Hepatocyte (in vitro differentiated cells): ENCODE measurements at regions not wholly inside any gene's neighbourhood (a gene's known extent, or its start where the extent isn't known, plus 50 kb on each side); places are given as distances from the start of the nearest gene placed in this dataset.

ENCODE experiments used
- DNase-seq: peaks from one replicate; pipeline ENCODE4 v3.0.0-alpha.2; 2016; ENCODE audit warnings: low spot score
- H2AFZ ChIP-seq: fragments of 200-600 bp; sonication (generic); 2 replicates; pipeline ENCODE4 v1.6.0; 2016; ENCODE audit warnings: antibody characterized with exemption, mild to moderate bottlenecking
- H3K27ac ChIP-seq: fragments of 200-600 bp; sonication (generic); 2 replicates; pipeline ENCODE4 v1.5.1; 2016; ENCODE audit warnings: mild to moderate bottlenecking
- H3K27me3 ChIP-seq: fragments of 200-600 bp; sonication (generic); 2 replicates; pipeline ENCODE4 v1.6.1; 2016
- H3K36me3 ChIP-seq: fragments of 200-600 bp; sonication (generic); replicated peaks from 2 replicates; pipeline ENCODE4 v1.5.1; 2016; ENCODE audit warnings: low read depth; ENCODE audit not compliant: insufficient read depth
- H3K4me1 ChIP-seq: fragments of 200-600 bp; sonication (generic); 2 replicates; pipeline ENCODE4 v1.5.1; 2016; ENCODE audit warnings: mild to moderate bottlenecking, moderate library complexity; ENCODE audit not compliant: insufficient read depth
- H3K4me2 ChIP-seq: fragments of 200-600 bp; sonication (generic); 2 replicates; pipeline ENCODE4 v1.6.0; 2016
- H3K4me3 ChIP-seq: fragments of 200-600 bp; sonication (generic); 2 replicates; pipeline ENCODE4 v1.5.1; 2016; ENCODE audit warnings: mild to moderate bottlenecking
- H3K79me2 ChIP-seq: fragments of 200-600 bp; sonication (generic); 2 replicates; pipeline ENCODE4 v1.6.0; 2017; ENCODE audit warnings: mild to moderate bottlenecking
- H3K9me2 ChIP-seq: fragments of 200-600 bp; sonication (generic); replicated peaks from 2 replicates; pipeline ENCODE4 v1.6.0; 2017; ENCODE audit warnings: mild to moderate bottlenecking; ENCODE audit not compliant: insufficient read depth
- H3K9me3 ChIP-seq: fragments of 200-600 bp; sonication (generic); 2 replicates; pipeline ENCODE4 v1.5.1; 2016; ENCODE audit warnings: low read depth, mild to moderate bottlenecking
- H4K20me1 ChIP-seq: fragments of 200-600 bp; sonication (generic); 2 replicates; pipeline ENCODE4 v1.6.0; 2016; ENCODE audit warnings: mild to moderate bottlenecking; ENCODE audit not compliant: insufficient read depth, poor library complexity, severe bottlenecking
- EZH2 ChIP-seq: fragments of 200-600 bp; sonication (generic); IDR thresholded peaks from 2 replicates; pipeline ENCODE4 v1.6.1; 2016; ENCODE audit warnings: antibody characterized with exemption, mild to moderate bottlenecking, borderline replicate concordance
- EZH2phosphoT487 ChIP-seq: fragments of 200-600 bp; sonication (generic); IDR thresholded peaks from one replicate; pipeline ENCODE4 v1.6.1; 2018; ENCODE audit warnings: antibody characterized with exemption, mild to moderate bottlenecking, low read depth, moderate library complexity; ENCODE audit not compliant: unreplicated experiment, severe bottlenecking
- WGBS: methylation state at CpG from one replicate; pipeline ENCODE4 v1.1.6; 2016; ENCODE audit warnings: low lambda C conversion rate; ENCODE audit errors: missing lambda C conversion rate; 5-methylcytosine and 5-hydroxymethylcytosine counted together
- TF ChIP-seq, protein P1 (sequence below): fragments of 200-600 bp; sonication (generic); IDR thresholded peaks from 2 replicates; pipeline ENCODE4 v1.5.1; 2016; ENCODE audit warnings: antibody characterized with exemption, mild to moderate bottlenecking; ENCODE audit not compliant: poor library complexity

DNA sequence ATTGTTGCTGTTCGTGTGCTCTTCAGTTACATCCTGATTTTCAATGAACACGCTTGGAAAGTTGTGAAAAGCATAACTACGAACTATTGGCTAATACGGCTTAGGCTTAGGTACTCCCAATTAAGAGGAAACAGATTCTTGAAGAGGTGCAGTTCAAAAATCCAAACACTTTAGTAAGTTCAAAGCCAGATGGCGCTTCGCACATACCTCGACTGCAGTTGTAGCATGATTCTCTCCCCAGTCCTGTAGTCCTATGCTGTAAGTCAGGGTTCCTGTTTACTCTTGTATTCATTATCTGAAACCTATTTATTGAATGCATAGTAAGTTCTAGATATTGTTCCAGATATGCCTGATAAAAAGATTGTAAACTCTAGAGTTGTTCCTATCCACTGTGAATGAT lies 165.2 kb downstream of the TRIB2 start:
- Histone ChIP-seq H3K4me1 (no peaks in the 10 kb centered on the region), H3K9me3 (no peaks in the 10 kb centered on the region), H4K20me1 (no peaks in the 10 kb centered on the region), H3K4me2 (no peak overlapping the region), H3K79me2 (no peaks in the 10 kb centered on the region), H3K9me2 (no peaks in the 10 kb centered on the region), H3K4me3 (no peak overlapping the region), H3K27me3 (no peaks in the 10 kb centered on the region), H3K36me3 (no peaks in the 10 kb centered on the region), H3K27ac (no peak overlapping the region), H2AFZ (no peak overlapping the region)
- TF ChIP-seq EZH2phosphoT487 (no peak), EZH2 (no peak)
- TF ChIP-seq, protein P1, sequence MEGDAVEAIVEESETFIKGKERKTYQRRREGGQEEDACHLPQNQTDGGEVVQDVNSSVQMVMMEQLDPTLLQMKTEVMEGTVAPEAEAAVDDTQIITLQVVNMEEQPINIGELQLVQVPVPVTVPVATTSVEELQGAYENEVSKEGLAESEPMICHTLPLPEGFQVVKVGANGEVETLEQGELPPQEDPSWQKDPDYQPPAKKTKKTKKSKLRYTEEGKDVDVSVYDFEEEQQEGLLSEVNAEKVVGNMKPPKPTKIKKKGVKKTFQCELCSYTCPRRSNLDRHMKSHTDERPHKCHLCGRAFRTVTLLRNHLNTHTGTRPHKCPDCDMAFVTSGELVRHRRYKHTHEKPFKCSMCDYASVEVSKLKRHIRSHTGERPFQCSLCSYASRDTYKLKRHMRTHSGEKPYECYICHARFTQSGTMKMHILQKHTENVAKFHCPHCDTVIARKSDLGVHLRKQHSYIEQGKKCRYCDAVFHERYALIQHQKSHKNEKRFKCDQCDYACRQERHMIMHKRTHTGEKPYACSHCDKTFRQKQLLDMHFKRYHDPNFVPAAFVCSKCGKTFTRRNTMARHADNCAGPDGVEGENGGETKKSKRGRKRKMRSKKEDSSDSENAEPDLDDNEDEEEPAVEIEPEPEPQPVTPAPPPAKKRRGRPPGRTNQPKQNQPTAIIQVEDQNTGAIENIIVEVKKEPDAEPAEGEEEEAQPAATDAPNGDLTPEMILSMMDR, result no peak
- 81% methylated on average over 7 of the region's 7 CpGs for WGBS
- DNase-seq, result no peak

DNA sequence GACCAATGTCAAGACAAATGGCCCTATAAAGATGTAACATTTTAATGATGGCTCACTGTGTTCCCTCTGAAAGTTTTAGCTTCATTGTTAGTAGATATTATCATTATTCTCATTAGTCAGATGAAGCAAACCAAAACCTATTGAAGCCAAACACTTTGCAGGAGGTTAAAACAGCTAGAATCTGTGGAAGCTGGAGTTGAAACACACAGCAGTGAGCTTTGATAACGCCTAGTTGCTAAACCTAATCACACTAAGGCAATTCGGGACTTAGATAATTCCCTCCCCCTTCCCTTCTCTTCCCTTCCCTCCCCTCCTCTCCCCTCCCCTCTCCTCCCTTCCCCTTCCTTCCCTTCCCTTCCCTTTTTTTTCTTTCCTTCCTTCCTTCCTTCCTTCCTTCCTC lies 165.7 kb downstream of the TRIB2 start:
- TF ChIP-seq, protein P1, result no peak
- no peak for TF ChIP-seq EZH2phosphoT487
- no peak for TF ChIP-seq EZH2
- H3K4me1 ChIP-seq, result no peaks in the 10 kb centered on the region
- no peaks in the 10 kb centered on the region for H3K36me3 ChIP-seq
- no peaks in the 10 kb centered on the region for H4K20me1 ChIP-seq
- H3K9me2 ChIP-seq, result no peaks in the 10 kb centered on the region
- H3K27me3 ChIP-seq, result no peaks in the 10 kb centered on the region
- no peak overlapping the region for H2AFZ ChIP-seq
- WGBS, result 29% methylated on average over 2 of the region's 2 CpGs
- H3K27ac ChIP-seq, result no peak overlapping the region
- DNase-seq, result no peak
- H3K79me2 ChIP-seq, result no peaks in the 10 kb centered on the region
- H3K4me2 ChIP-seq, result no peak overlapping the region
- no peaks in the 10 kb centered on the region for H3K9me3 ChIP-seq
- H3K4me3 ChIP-seq, result no peak overlapping the region

DNA sequence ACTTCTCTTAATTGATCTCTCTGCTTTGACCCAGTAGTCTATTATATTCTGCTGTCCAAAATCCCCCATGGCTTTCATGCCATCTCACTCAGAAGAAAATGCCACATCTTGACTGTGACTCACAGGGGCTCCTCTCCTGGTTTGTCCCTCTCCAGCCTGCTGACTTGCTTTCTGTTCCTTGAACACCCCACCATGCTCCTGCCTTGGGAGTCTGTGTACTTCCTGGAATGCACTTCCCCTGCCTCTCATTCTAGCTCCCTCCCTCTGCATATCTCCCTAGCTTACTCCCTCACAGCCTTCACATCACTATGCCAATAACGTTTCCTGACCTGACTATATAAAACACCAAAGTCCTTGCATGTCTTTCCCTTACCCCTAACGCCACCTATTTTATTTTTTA lies 167.2 kb downstream of the TRIB2 start:
- H3K27ac ChIP-seq, result no peak overlapping the region
- WGBS, result 79% methylated on average over 2 of the region's 2 CpGs

More for the DNA sequence above, 167.2 kb downstream of the TRIB2 start:
- TF ChIP-seq, protein P1, result no peak
- TF ChIP-seq EZH2phosphoT487, result no peak
- TF ChIP-seq EZH2, result no peak
- Histone ChIP-seq H3K4me2 (no peak overlapping the region), H3K4me1 (no peaks in the 10 kb centered on the region), H4K20me1 (no peaks in the 10 kb centered on the region), H3K4me3 (no peak overlapping the region), H3K9me2 (no peaks in the 10 kb centered on the region), H3K79me2 (no peaks in the 10 kb centered on the region), H3K36me3 (no peaks in the 10 kb centered on the region), H3K9me3 (no peaks in the 10 kb centered on the region), H3K27me3 (no peaks in the 10 kb centered on the region), H2AFZ (no peak overlapping the region)
- DNase-seq, result no peak
